Activated effector memory CD4-positive, alpha-beta T cell treated with Interleukin-2 at 50 U/mL for 16 hours (primary cell): ENCODE measurements at regions not wholly inside any gene's neighbourhood (a gene's known extent, or its start where the extent isn't known, plus 50 kb on each side); places are given as distances from the start of the nearest gene placed in this dataset.
"Not testable (repeated sequence)": the region's sequence is repeated elsewhere in the genome, so short reads cannot be mapped to it uniquely, and the experiment has no call there.

Experiments used
- DNase-seq: peaks from one replicate; pipeline ENCODE4 v3.0.0-alpha.2; 2020

GRCh38 chr7:55304018-55304762, 60.9 kb upstream of the LANCL2 start:
- no peak for DNase-seq

- DNase-seq: no peak
Observed at GRCh38 chr7:55305135-55305534, 60.0 kb upstream of the LANCL2 start.

- no peak for DNase-seq
Observed at GRCh38 chr7:55306331-55306730, 58.8 kb upstream of the LANCL2 start.

GRCh38 chr7:55307123-55307916, 57.8 kb upstream of the LANCL2 start:
- no peak for DNase-seq

- no peak for DNase-seq
Observed at GRCh38 chr7:55308186-55308929, 56.8 kb upstream of the LANCL2 start.

- DNase-seq: peak; percentile 32
Observed at GRCh38 chr7:55309040-55309991, 55.8 kb upstream of the LANCL2 start.

GRCh38 chr7:55310287-55311025, 54.7 kb upstream of the LANCL2 start:
- no peak for DNase-seq

- not testable (repeated sequence) for DNase-seq
Observed at GRCh38 chr7:55311892-55312291, 53.2 kb upstream of the LANCL2 start.

GRCh38 chr7:55313671-55314070, 51.5 kb upstream of the LANCL2 start:
- not testable (repeated sequence) for DNase-seq

- DNase-seq: no peak
Observed at GRCh38 chr7:55314967-55315366, 50.2 kb upstream of the LANCL2 start.
